HG03025 (cell line): ENCODE measurements at regions not wholly inside any gene's neighbourhood (a gene's known extent, or its start where the extent isn't known, plus 50 kb on each side); places are given as distances from the start of the nearest gene placed in this dataset.

Experiments
- ATAC-seq: cut with Tn5 transposase; IDR thresholded peaks from one replicate; pipeline ENCODE4 v1.9.1; 2021; ENCODE audit warnings: mild to moderate bottlenecking, moderate library complexity; ENCODE audit not compliant: unreplicated experiment, low FRiP score

GRCh38 chr13:72259528-72259927 is 392.5 kb upstream of the DACH1 start:
- no peak for ATAC-seq

GRCh38 chr13:72258340-72258981 is 391.5 kb upstream of the DACH1 start:
- ATAC-seq, result no peak

GRCh38 chr13:72255908-72256307 is 388.9 kb upstream of the DACH1 start:
- ATAC-seq, result no peak

GRCh38 chr13:72253754-72254153 is 386.8 kb upstream of the DACH1 start:
- ATAC-seq, result no peak

- ATAC-seq, result no peak
Observed at GRCh38 chr13:72246396-72246795, 379.4 kb upstream of the DACH1 start.

- ATAC-seq, result no peak
Observed at GRCh38 chr13:72244788-72245187, 377.8 kb upstream of the DACH1 start.

GRCh38 chr13:72230131-72230530 is 363.1 kb upstream of the DACH1 start:
- no peak for ATAC-seq

- no peak for ATAC-seq
Observed at GRCh38 chr13:72229067-72229466, 362.1 kb upstream of the DACH1 start.

GRCh38 chr13:72221276-72221962 is 354.4 kb upstream of the DACH1 start:
- no peak for ATAC-seq

GRCh38 chr13:72218966-72219365 is 352.0 kb upstream of the DACH1 start:
- ATAC-seq, result peak; percentile 75

GRCh38 chr13:72217142-72217541 is 350.1 kb upstream of the DACH1 start:
- ATAC-seq, result no peak

GRCh38 chr13:72208112-72208645 is 341.2 kb upstream of the DACH1 start:
- ATAC-seq, result no peak

GRCh38 chr13:72205773-72206172 is 338.8 kb upstream of the DACH1 start:
- ATAC-seq, result no peak

- no peak for ATAC-seq
Observed at GRCh38 chr13:72204291-72204690, 337.3 kb upstream of the DACH1 start.

- no peak for ATAC-seq
Observed at GRCh38 chr13:72201726-72202125, 334.7 kb upstream of the DACH1 start.

GRCh38 chr13:72199640-72200039 is 332.6 kb upstream of the DACH1 start:
- no peak for ATAC-seq

GRCh38 chr13:72198967-72199560 is 332.1 kb upstream of the DACH1 start:
- no peak for ATAC-seq

GRCh38 chr13:72198042-72198441 is 331.0 kb upstream of the DACH1 start:
- ATAC-seq, result no peak

GRCh38 chr13:72195044-72195704 is 328.2 kb upstream of the DACH1 start:
- ATAC-seq, result no peak

- ATAC-seq, result no peak
Observed at GRCh38 chr13:72194523-72194922, 327.5 kb upstream of the DACH1 start.

GRCh38 chr13:72186730-72187422 is 319.9 kb upstream of the DACH1 start:
- ATAC-seq, result no peak
